Smooth muscle cell (in vitro differentiated cells): ENCODE measurements at regions not wholly inside any gene's neighbourhood (a gene's known extent, or its start where the extent isn't known, plus 50 kb on each side); places are given as distances from the start of the nearest gene placed in this dataset.

ENCODE experiments used
- DNase-seq: peaks from one replicate; lab custom pipeline; 2025; ENCODE audit not compliant: unreplicated experiment; lab: John Stamatoyannopoulos, UW
- H2AFZ ChIP-seq: fragments of 200-600 bp; sonication (generic); 2 replicates; pipeline ENCODE4 v1.6.0; 2016; ENCODE audit warnings: antibody characterized with exemption, low read depth, mild to moderate bottlenecking
- H3F3A ChIP-seq: fragments of 200-600 bp; sonication (generic); 2 replicates; pipeline ENCODE4 v1.6.0; 2017; ENCODE audit warnings: antibody characterized with exemption, low read depth
- H3K27ac ChIP-seq: fragments of 200-600 bp; sonication (generic); 2 replicates; pipeline ENCODE4 v1.5.1; 2016; ENCODE audit warnings: low read depth, mild to moderate bottlenecking
- H3K27me3 ChIP-seq: fragments of 200-600 bp; sonication (generic); 2 replicates; pipeline ENCODE4 v1.6.1; 2016; ENCODE audit warnings: low read depth, mild to moderate bottlenecking
- H3K36me3 ChIP-seq: fragments of 200-600 bp; sonication (generic); 2 replicates; pipeline ENCODE4 v1.5.1; 2016; ENCODE audit warnings: low read depth
- H3K4me1 ChIP-seq: fragments of 200-600 bp; sonication (generic); 2 replicates; pipeline ENCODE4 v1.5.1; 2016; ENCODE audit warnings: low read depth
- H3K4me2 ChIP-seq: fragments of 200-600 bp; sonication (generic); 2 replicates; pipeline ENCODE4 v1.6.0; 2016; ENCODE audit warnings: mild to moderate bottlenecking
- H3K4me3 ChIP-seq: fragments of 200-600 bp; sonication (generic); 2 replicates; pipeline ENCODE4 v1.5.1; 2016; ENCODE audit warnings: mild to moderate bottlenecking
- H3K79me2 ChIP-seq: fragments of 200-600 bp; sonication (generic); 2 replicates; pipeline ENCODE4 v1.6.0; 2016; ENCODE audit warnings: low read depth, mild to moderate bottlenecking
- H3K9ac ChIP-seq: fragments of 200-600 bp; sonication (generic); 2 replicates; pipeline ENCODE4 v1.6.0; 2016; ENCODE audit warnings: low read depth
- H3K9me3 ChIP-seq: fragments of 200-600 bp; sonication (generic); replicated peaks from 2 replicates; pipeline ENCODE4 v1.5.1; 2016; ENCODE audit warnings: low read depth
- H4K20me1 ChIP-seq: fragments of 200-600 bp; sonication (generic); 2 replicates; pipeline ENCODE4 v1.6.0; 2016; ENCODE audit warnings: low read depth
- WGBS: methylation state at CpG from one replicate; pipeline ENCODE4 v1.1.7; 2016; ENCODE audit warnings: low lambda C conversion rate; 5-methylcytosine and 5-hydroxymethylcytosine counted together
- TF ChIP-seq, protein P1 (sequence below): fragments of 200-600 bp; sonication (generic); IDR thresholded peaks from 2 replicates; pipeline ENCODE4 v1.5.1; 2017; ENCODE audit warnings: borderline replicate concordance, mild to moderate bottlenecking, antibody characterized with exemption; ENCODE audit not compliant: insufficient read depth, poor library complexity, severe bottlenecking

DNA sequence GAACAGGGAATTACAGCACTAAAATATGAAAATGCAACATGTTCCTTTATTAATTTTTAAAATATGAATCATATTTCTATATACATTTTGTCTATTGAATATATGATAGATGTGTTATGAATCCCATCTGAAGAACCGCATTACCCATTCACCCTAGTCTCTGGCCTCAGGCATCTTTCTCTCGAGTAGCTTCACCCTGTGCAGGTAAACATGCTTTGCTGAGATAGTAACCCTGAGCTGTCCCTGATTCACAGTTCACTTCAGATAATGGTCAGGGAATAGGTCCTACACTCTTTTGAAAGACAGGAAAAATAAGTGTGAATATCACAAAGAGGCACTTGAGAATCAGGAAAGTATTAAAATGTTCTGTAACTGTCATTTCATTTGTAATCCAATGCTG lies 766.8 kb downstream of the IRX1 start:
- no peaks in the 10 kb centered on the region for H3K4me1 ChIP-seq
- H3K4me3 ChIP-seq = no peak overlapping the region
- no peak for DNase-seq
- H4K20me1 ChIP-seq = no peaks in the 10 kb centered on the region
- peaks cover 6% of the 10 kb centered on the region for H3K27me3 ChIP-seq
- H3K9me3 ChIP-seq = no peaks in the 10 kb centered on the region
- H3K27ac ChIP-seq = no peak overlapping the region
- WGBS = 83% methylated on average over 2 of the region's 2 CpGs
- no peak overlapping the region for H3K9ac ChIP-seq
- no peaks in the 10 kb centered on the region for H3K79me2 ChIP-seq
- TF ChIP-seq, protein P1, sequence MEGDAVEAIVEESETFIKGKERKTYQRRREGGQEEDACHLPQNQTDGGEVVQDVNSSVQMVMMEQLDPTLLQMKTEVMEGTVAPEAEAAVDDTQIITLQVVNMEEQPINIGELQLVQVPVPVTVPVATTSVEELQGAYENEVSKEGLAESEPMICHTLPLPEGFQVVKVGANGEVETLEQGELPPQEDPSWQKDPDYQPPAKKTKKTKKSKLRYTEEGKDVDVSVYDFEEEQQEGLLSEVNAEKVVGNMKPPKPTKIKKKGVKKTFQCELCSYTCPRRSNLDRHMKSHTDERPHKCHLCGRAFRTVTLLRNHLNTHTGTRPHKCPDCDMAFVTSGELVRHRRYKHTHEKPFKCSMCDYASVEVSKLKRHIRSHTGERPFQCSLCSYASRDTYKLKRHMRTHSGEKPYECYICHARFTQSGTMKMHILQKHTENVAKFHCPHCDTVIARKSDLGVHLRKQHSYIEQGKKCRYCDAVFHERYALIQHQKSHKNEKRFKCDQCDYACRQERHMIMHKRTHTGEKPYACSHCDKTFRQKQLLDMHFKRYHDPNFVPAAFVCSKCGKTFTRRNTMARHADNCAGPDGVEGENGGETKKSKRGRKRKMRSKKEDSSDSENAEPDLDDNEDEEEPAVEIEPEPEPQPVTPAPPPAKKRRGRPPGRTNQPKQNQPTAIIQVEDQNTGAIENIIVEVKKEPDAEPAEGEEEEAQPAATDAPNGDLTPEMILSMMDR = no peak
- H3K36me3 ChIP-seq = no peaks in the 10 kb centered on the region
- no peak overlapping the region for H3K4me2 ChIP-seq
- no peak overlapping the region for H2AFZ ChIP-seq
- no peaks in the 10 kb centered on the region for H3F3A ChIP-seq

DNA sequence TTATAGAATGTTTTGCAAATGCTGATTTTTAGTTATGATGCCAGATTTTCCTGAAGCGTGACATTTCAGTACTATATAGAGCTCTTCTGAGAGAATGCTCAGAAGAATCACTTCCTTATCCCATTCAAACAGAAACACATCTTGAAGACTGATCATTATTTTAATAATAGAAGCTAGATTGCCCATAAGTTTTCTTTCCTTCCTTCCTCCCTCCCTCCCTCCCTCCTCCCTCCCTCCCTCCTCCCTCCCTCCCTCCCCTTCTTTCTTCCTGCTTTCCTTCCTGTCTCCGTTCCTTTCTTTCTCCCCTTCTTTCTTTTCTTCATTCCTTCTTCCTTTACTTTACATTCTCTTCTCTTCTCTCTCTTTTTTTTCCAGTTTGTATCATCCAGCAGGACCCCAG lies 767.4 kb downstream of the IRX1 start:
- Histone ChIP-seq H3K9ac (no peak overlapping the region), H3K4me1 (no peaks in the 10 kb centered on the region), H4K20me1 (no peaks in the 10 kb centered on the region), H3K36me3 (no peaks in the 10 kb centered on the region), H3K27me3 (peaks cover 6% of the 10 kb centered on the region), H3K4me3 (no peak overlapping the region), H3K4me2 (no peak overlapping the region), H3K27ac (no peak overlapping the region), H2AFZ (no peak overlapping the region), H3K9me3 (no peaks in the 10 kb centered on the region), H3K79me2 (no peaks in the 10 kb centered on the region), H3F3A (no peaks in the 10 kb centered on the region)
- whole genome bisulfite sequencing = 20% methylated on average over 2 of the region's 2 CpGs
- TF ChIP-seq, protein P1 = no peak
- DNase-seq = no peak

DNA sequence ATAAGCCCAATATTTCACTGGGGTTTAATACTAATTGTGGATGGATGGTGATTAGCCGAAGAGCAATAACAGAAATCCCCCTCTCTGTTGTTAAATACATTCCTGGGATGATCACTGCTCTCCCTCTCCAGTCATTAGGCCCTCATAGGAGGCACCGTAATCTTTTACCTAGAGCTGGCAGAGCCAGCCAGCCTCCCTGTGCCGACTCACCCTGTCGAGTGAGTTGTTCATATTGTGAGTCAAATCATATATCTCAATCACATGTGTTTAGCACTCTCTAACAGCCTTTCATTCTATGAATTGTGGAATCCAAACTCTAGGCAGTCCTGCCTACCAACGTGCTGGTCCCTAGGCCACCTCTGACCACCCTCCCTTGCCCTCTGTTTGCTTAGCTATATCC lies 771.0 kb downstream of the IRX1 start:
- TF ChIP-seq, protein P1 = no peak
- no peaks in the 10 kb centered on the region for H3K36me3 ChIP-seq
- H3K4me2 ChIP-seq = no peak overlapping the region
- no peak overlapping the region for H2AFZ ChIP-seq
- H3K4me1 ChIP-seq = no peaks in the 10 kb centered on the region
- WGBS = 87% methylated on average over 5 of the region's 5 CpGs
- H3F3A ChIP-seq = no peaks in the 10 kb centered on the region
- H3K4me3 ChIP-seq = no peak overlapping the region
- peaks cover 6% of the 10 kb centered on the region for H3K27me3 ChIP-seq
- DNase-seq = no peak
- H3K27ac ChIP-seq = no peak overlapping the region
- no peak overlapping the region for H3K9ac ChIP-seq
- H3K79me2 ChIP-seq = no peaks in the 10 kb centered on the region
- no peaks in the 10 kb centered on the region for H3K9me3 ChIP-seq
- H4K20me1 ChIP-seq = no peaks in the 10 kb centered on the region

DNA sequence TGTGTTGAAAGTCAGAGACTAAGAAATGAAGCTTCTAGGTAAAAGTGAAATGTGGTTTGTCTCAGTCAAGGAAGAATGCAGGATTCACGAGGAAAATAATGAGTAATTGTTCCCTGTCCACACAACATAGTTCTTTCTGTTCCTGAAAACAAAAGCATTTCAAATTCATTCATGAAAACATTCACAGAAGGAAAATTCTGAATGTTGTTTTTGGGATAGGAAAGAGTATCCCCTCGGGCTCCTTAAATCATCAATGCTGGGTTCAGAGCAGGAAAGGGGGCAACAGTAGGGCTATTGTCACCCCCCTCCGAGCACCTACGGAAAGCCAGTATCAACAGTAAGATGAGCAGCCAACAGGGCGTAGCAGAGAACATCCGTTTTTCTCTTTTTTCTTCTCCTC lies 769.9 kb upstream of the ADAMTS16 start:
- H3K27me3 ChIP-seq = no peaks in the 10 kb centered on the region
- H3K4me3 ChIP-seq = no peak overlapping the region
- no peak overlapping the region for H3K9ac ChIP-seq
- H3K4me2 ChIP-seq = no peak overlapping the region
- no peaks in the 10 kb centered on the region for H4K20me1 ChIP-seq
- H3F3A ChIP-seq = no peaks in the 10 kb centered on the region
- DNase-seq = no peak
- H3K9me3 ChIP-seq = no peaks in the 10 kb centered on the region
- no peak overlapping the region for H3K27ac ChIP-seq
- 76% methylated on average over 6 of the region's 6 CpGs for WGBS
- no peak overlapping the region for H2AFZ ChIP-seq
- no peaks in the 10 kb centered on the region for H3K36me3 ChIP-seq
- no peaks in the 10 kb centered on the region for H3K79me2 ChIP-seq
- no peaks in the 10 kb centered on the region for H3K4me1 ChIP-seq
- TF ChIP-seq, protein P1 = no peak
